B cell (primary cell): ENCODE measurements at regions not wholly inside any gene's neighbourhood (a gene's known extent, or its start where the extent isn't known, plus 50 kb on each side); places are given as distances from the start of the nearest gene placed in this dataset.
A peak's percentile ranks its signal among the peaks of the same experiment; 100 is the strongest.
"Not testable (repeated sequence)": the region's sequence is repeated elsewhere in the genome, so short reads cannot be mapped to it uniquely, and the experiment has no call there.

Source experiments
- ATAC-seq: fragments of 200-7000 bp; cut with Tn5 transposase; one replicate; pipeline ENCODE4 v1.10.0; 2021; ENCODE audit warnings: low read depth, mild to moderate bottlenecking, moderate number of reproducible peaks, moderate library complexity
- CTCF ChIA-PET: fragments of 350-600 bp; sonication (Branson Sonifier 250); formaldehyde crosslinking; loops from one replicate; lab custom pipeline; 2021; ENCODE audit warnings: antibody characterized with exemption, inconsistent platforms; lab: Charles Lee
- POLR2A ChIA-PET: fragments of 350-600 bp; sonication (Branson Sonifier 250); formaldehyde crosslinking; loops from one replicate; lab custom pipeline; 2021; ENCODE audit warnings: antibody characterized with exemption; lab: Charles Lee
- DNase-seq: peaks from one replicate; pipeline ENCODE4 v3.0.0; 2013
- H2AFZ ChIP-seq: 2 replicates; pipeline ENCODE4 v1.6.1; 2012; ENCODE audit warnings: mild to moderate bottlenecking, low read depth, low read length; ENCODE audit not compliant: insufficient read depth, poor library complexity, severe bottlenecking
- H3K27ac ChIP-seq, 2 donors: 1 replicate in 1 of 2; 2 replicates in 1 of 2; pipeline ENCODE4 v1.5.1; 2012 to 2013; ENCODE audit warnings: low read length in 2 of 2, mild to moderate bottlenecking in 2 of 2, moderate library complexity in 1 of 2
- H3K27me3 ChIP-seq, 4 experiments: fragments of 200-600 bp in 1 of 4; sonication (generic) in 1 of 4; replicated peaks in 1 of 4; 1 replicate in 2 of 4; 2 replicates in 2 of 4; pipeline versions ENCODE4 v1.6.1 to v1.7.0; 2013 to 2016; ENCODE audit warnings: low read length in 3 of 4, mild to moderate bottlenecking in 2 of 4, mixed read lengths in 1 of 4, moderate library complexity in 1 of 4; ENCODE audit not compliant: insufficient read depth in 4 of 4, control insufficient read depth in 3 of 4; ENCODE audit errors: control extremely low read depth in 1 of 4
- H3K36me3 ChIP-seq, 2 experiments: replicated peaks in 1 of 2; 1 replicate in 1 of 2; 2 replicates in 1 of 2; pipeline versions ENCODE4 v1.6.1 to v1.7.1; 2013; ENCODE audit warnings: low read length in 1 of 2; ENCODE audit not compliant: insufficient read depth in 2 of 2, control insufficient read depth in 1 of 2; ENCODE audit errors: control extremely low read depth in 1 of 2, extremely low read depth in 1 of 2
- H3K4me1 ChIP-seq, 2 donors: fragments of 200-600 bp in 1 of 2; sonication (generic) in 1 of 2; 1 replicate in 1 of 2; 2 replicates in 1 of 2; pipeline versions ENCODE4 v1.5.1 to v1.6.1; 2013 to 2017; ENCODE audit warnings: low read length in 2 of 2; ENCODE audit not compliant: control insufficient read depth in 2 of 2, insufficient read depth in 2 of 2
- H3K4me2 ChIP-seq: replicated peaks from 2 replicates; pipeline ENCODE3; 2012; ENCODE audit warnings: mild to moderate bottlenecking, low read depth, low read length; ENCODE audit not compliant: poor library complexity, severe bottlenecking
- H3K4me3 ChIP-seq, 5 experiments: fragments of 200-600 bp in 1 of 5; sonication (generic) in 1 of 5; 1 replicate in 3 of 5; 2 replicates in 2 of 5; pipeline versions ENCODE4 v1.5.1 to v1.7.0; 2011 to 2016; ENCODE audit warnings: low read length in 4 of 5, mild to moderate bottlenecking in 4 of 5, low read depth in 2 of 5, control low read depth in 1 of 5, moderate library complexity in 1 of 5; ENCODE audit not compliant: insufficient read depth in 1 of 5; ENCODE audit errors: control extremely low read depth in 1 of 5, extremely low read depth in 1 of 5
- H3K79me2 ChIP-seq: fragments of 200-600 bp; sonication (generic); one replicate; pipeline ENCODE4 v1.6.0; 2016; ENCODE audit warnings: low read length; ENCODE audit not compliant: control insufficient read depth, insufficient read depth
- H3K9ac ChIP-seq: fragments of 200-600 bp; sonication (generic); 2 replicates; pipeline ENCODE4 v1.6.1; 2017; ENCODE audit warnings: mild to moderate bottlenecking, low read length, moderate library complexity
- H3K9me3 ChIP-seq, 3 donors: one replicate each; pipeline versions ENCODE4 v1.6.1 to v1.7.1; 2013; ENCODE audit warnings: low read length in 2 of 3; ENCODE audit not compliant: control insufficient read depth in 2 of 3, insufficient read depth in 1 of 3; ENCODE audit errors: control extremely low read depth in 1 of 3
- H4K20me1 ChIP-seq: 2 replicates; pipeline ENCODE4 v1.6.0; 2012; ENCODE audit warnings: mild to moderate bottlenecking, low read length; ENCODE audit not compliant: insufficient read depth, control insufficient read depth, poor library complexity, severe bottlenecking
- H3K27ac Mint-ChIP-seq: one replicate; pipeline ENCODE4 v1.8.0; 2021; ENCODE audit warnings: mixed read lengths
- H3K27me3 Mint-ChIP-seq: one replicate; pipeline ENCODE4 v1.8.0; 2021; ENCODE audit warnings: mixed read lengths
- H3K4me1 Mint-ChIP-seq: one replicate; pipeline ENCODE4 v1.8.0; 2021; ENCODE audit warnings: mixed read lengths
- H3K4me3 Mint-ChIP-seq: one replicate; pipeline ENCODE4 v1.8.0; 2021; ENCODE audit warnings: mixed read lengths
- H3K9me3 Mint-ChIP-seq: one replicate; pipeline ENCODE4 v1.8.0; 2022; ENCODE audit warnings: mixed read lengths; ENCODE audit not compliant: insufficient read depth
- WGBS: methylation state at CpG from one replicate; pipeline ENCODE4 v1.1.5; 2013; ENCODE audit warnings: missing lambda C conversion rate; ENCODE audit not compliant: insufficient coverage; 5-methylcytosine and 5-hydroxymethylcytosine counted together
- intact Hi-C: fragments of 100-400 bp; cut with micrococcal nuclease; formaldehyde crosslinking; loops from one replicate; pipeline ENCODE4 v1.10.0; 2022

DNA sequence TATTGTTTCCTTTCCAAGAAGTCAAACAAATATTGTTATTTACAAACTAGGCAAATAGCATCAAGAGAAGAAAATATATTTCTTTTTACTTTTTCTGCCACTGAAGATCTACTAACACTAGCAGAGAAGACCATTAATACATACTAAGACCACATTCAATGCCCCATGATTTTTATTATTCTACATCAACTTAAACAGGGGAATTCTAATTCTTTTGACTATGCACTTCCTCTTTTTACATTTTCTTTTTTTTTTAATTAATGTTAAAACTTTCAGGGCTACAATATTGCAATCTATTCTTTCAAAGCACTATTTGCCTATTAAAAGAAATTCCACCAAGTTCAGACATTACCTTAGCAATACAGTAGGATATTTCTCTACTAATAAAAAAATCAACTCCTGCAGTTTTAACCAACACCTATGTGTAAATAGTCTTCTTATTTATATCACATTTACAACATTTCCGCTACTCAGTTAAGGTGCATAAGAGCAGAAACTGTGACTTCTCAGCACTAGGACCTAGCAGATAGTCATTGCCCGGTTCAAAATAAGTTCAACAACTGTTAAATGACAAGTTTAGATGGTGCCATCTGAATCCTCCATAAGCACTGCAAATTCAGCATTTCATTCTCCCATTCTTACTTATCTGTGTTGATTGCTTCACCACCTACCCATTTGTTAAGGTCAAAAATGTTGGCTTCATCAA is 513.5 kb downstream of the TTLL7 start:
- H3K9me3 Mint-ChIP-seq, intact Hi-C loops, H3K4me2 ChIP-seq, H3K9me3 ChIP-seq, H3K9ac ChIP-seq, H3K27me3 Mint-ChIP-seq, H4K20me1 ChIP-seq, H3K36me3 ChIP-seq, H3K4me3 ChIP-seq, H2AFZ ChIP-seq, H3K79me2 ChIP-seq, H3K27me3 ChIP-seq, CTCF ChIA-PET, POLR2A ChIA-PET: not testable (repeated sequence)
- ATAC-seq (peak; percentile 69), DNase-seq (peak; percentile 29)
- Mint-ChIP-seq H3K27ac (peak overlapping the region; percentile 86), H3K4me1 (peaks cover 44% of the 10 kb centered on the region), H3K4me3 (peak overlapping the region; percentile 41)
- WGBS, result no CpG with 5 or more reads among the region's 2 CpGs
- H3K4me1 ChIP-seq, result peaks cover 1 to 27% of the 10 kb centered on the region in 2 donors
- peak overlapping the region; percentile 50 to 91 for H3K27ac ChIP-seq

DNA sequence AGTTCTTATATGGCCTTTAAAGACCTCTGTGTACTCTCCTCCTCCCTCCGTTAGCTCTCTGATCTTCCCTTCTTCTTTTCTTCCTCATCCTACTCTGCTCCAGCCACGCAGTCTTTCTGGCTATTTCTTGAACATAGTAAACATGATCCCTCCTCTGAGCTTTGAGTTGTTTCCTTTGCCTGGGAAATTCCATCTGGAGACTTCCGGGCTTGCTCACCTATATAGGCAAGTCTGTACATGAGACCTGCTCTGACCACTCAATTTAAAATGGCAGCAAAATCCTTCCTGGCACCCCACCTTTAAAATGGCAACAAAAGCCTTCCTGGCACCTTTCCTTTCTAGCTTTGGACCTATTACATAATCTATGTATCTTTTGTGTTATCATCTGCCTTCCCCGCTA is 517.6 kb downstream of the TTLL7 start:
- DNase-seq, ATAC-seq, intact Hi-C loops, H2AFZ ChIP-seq, H3K27me3 Mint-ChIP-seq, H3K27me3 ChIP-seq, H3K4me3 ChIP-seq, H3K9me3 ChIP-seq, H3K79me2 ChIP-seq, CTCF ChIA-PET, H3K36me3 ChIP-seq, H4K20me1 ChIP-seq, H3K9me3 Mint-ChIP-seq, POLR2A ChIA-PET, H3K4me3 Mint-ChIP-seq, H3K4me2 ChIP-seq, H3K9ac ChIP-seq: not testable (repeated sequence)
- H3K27ac Mint-ChIP-seq, result peak overlapping the region; percentile 87
- H3K4me1 Mint-ChIP-seq, result peaks cover 41% of the 10 kb centered on the region
- H3K27ac ChIP-seq, result peak overlapping the region in 1 of 2 donors; percentile 85
- WGBS, result no CpG with 5 or more reads among the region's 4 CpGs
- H3K4me1 ChIP-seq, result peaks cover 3 to 19% of the 10 kb centered on the region in 2 donors

DNA sequence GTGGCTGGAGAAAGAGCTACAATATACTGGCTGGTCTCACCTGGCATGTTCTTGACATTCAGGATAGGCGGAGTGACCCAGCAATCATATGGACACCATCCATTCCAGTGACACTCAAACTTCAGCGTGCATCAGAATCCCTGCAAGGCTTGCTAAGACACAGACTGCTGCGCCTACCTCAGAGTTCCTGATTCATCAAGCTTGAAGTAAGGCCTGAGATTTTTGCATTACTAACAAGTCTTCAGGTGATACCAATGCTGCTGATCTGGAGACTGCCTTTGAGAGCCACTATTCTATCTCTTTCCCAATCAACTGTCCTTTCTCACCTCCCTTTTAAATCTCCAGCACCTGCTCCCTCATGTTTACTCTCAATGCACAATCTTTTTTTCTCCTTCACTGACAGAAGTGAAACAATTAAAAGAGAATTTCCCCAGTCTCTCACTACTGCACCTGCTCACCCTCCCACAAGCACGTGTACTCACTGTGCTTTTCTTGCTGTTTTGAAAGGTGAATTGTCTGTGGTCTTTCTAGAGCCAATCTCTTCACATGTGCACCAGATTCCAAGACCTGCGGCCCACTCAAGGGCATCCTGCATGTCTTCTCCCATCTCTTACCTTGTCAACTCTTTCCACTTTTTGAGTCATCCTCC is 519.2 kb downstream of the TTLL7 start:
- ATAC-seq, result peak; percentile 82
- H4K20me1 ChIP-seq, H3K9me3 ChIP-seq, POLR2A ChIA-PET, H3K9ac ChIP-seq, H3K4me2 ChIP-seq, intact Hi-C loops, H3K79me2 ChIP-seq, H2AFZ ChIP-seq, H3K9me3 Mint-ChIP-seq, H3K27me3 Mint-ChIP-seq, H3K27me3 ChIP-seq, CTCF ChIA-PET, H3K36me3 ChIP-seq: not testable (repeated sequence)
- peak; percentile 26 for DNase-seq
- Mint-ChIP-seq H3K4me1 (peaks cover 36% of the 10 kb centered on the region), H3K27ac (peak overlapping the region; percentile 87), H3K4me3 (peak overlapping the region; percentile 73)
- Histone ChIP-seq H3K4me3 (peak overlapping the region in 2 of 5 experiments; percentile 12 to 25), H3K4me1 (peaks cover 3 to 19% of the 10 kb centered on the region in 2 donors), H3K27ac (peak overlapping the region; percentile 54 to 85)
- WGBS, result 85% methylated on average over 1 of the region's 5 CpGs

DNA sequence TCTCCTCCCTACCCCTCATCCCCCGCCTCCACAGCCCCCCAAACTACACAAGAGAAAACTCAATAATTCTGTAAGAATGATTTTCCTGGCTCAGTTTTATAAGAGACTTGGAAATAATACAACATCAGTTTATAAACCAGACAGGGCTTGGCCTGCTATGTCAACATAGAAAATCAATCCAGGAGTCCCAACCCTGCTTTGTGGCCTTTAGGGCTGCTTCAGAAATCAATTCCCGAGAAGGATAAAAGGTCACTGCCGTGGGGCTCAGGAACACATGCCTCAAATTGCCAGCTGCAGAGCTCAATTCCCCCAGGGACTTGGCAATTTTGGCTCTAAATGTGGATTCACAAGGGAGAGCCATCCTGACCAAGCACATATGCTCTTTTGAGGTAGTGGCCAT is 520.8 kb downstream of the TTLL7 start:
- no CpG with 5 or more reads among the region's 3 CpGs for WGBS
- peaks cover 35% of the 10 kb centered on the region for H3K4me1 Mint-ChIP-seq

More for the DNA sequence above, 520.8 kb downstream of the TTLL7 start:
- H3K79me2 ChIP-seq, H4K20me1 ChIP-seq, H2AFZ ChIP-seq, H3K27ac Mint-ChIP-seq, CTCF ChIA-PET, POLR2A ChIA-PET, intact Hi-C loops, DNase-seq, ATAC-seq, H3K36me3 ChIP-seq, H3K27me3 Mint-ChIP-seq, H3K9me3 ChIP-seq, H3K9ac ChIP-seq, H3K4me2 ChIP-seq, H3K27me3 ChIP-seq, H3K9me3 Mint-ChIP-seq: not testable (repeated sequence)
- Histone ChIP-seq H3K27ac (peak overlapping the region in 1 of 2 donors; percentile 41), H3K4me1 (peaks cover 3 to 19% of the 10 kb centered on the region in 2 donors), H3K4me3 (peak overlapping the region in 1 of 5 experiments; percentile 18)
- H3K4me3 Mint-ChIP-seq, result peak overlapping the region; percentile 15
